K562 (cell line): ENCODE measurements at regions not wholly inside any gene's neighbourhood (a gene's known extent, or its start where the extent isn't known, plus 50 kb on each side); places are given as distances from the start of the nearest gene placed in this dataset.

ENCODE experiments used
- ATAC-seq: fragments of 200-7000 bp; cut with Tn5 transposase; 3 replicates; pipeline ENCODE4 v1.9.1; 2020; ENCODE audit warnings: moderate library complexity
- BruUV-seq: library from RNA; stranded (reverse); fragments of 400-500 nt; replicated peaks from 2 replicates; lab custom pipeline; 2021; lab: Mats Ljungman, UMichigan
- CTCF ChIA-PET: fragments of 300-600 bp; formaldehyde crosslinking; extraction: SDS; loops from one replicate; lab custom pipeline; 2021; ENCODE audit warnings: low intra/inter-chr PET ratio; lab: Yijun Ruan, JAX
- POLR2A ChIA-PET: fragments of 300-600, 350-650 bp; sonication (Branson Sonifier 250); formaldehyde crosslinking; extraction: SDS; loops from one replicate; lab custom pipeline; 2021; ENCODE audit warnings: antibody characterized with exemption, inconsistent platforms; lab: Yijun Ruan, JAX
- DNase-seq, 4 experiments: peaks; one replicate each; pipeline versions ENCODE4 v3.0.0 to v3.0.0-alpha.2; 2011 to 2018; ENCODE audit warnings: low spot score in 3 of 4, mixed read lengths in 3 of 4; ENCODE audit errors: extremely low read depth in 1 of 4
- FAIRE-seq: peaks from 2 replicates; lab custom pipeline; 2011; peaks lifted over from hg19 to GRCh38; lab: Jason Lieb, UNC
- H2AFZ ChIP-seq: 2 replicates; pipeline ENCODE4 v1.6.0; 2011; ENCODE audit warnings: low read depth, low read length, control low read depth, inconsistent platforms
- H3K27ac ChIP-seq: fragments of 200-600 bp; 3 replicates; pipeline ENCODE4 v1.8.0; 2011; ENCODE audit warnings: low read depth, mild to moderate bottlenecking, control low read depth, inconsistent platforms, low read length, moderate library complexity, mixed read lengths; ENCODE audit errors: extremely low read depth
- H3K27me3 ChIP-seq, 2 experiments: fragments of 300-600 bp in 1 of 2; 2 replicates in 1 of 2; 3 replicates in 1 of 2; pipeline versions ENCODE4 v1.6.0 to v1.8.0; 2011; ENCODE audit warnings: inconsistent platforms in 2 of 2, low read length in 2 of 2, mild to moderate bottlenecking in 1 of 2, mixed read lengths in 1 of 2, moderate library complexity in 1 of 2; ENCODE audit not compliant: control insufficient read depth in 2 of 2, insufficient read depth in 2 of 2
- H3K36me3 ChIP-seq: fragments of 300-600 bp; 3 replicates; pipeline ENCODE4 v1.8.0; 2011; ENCODE audit warnings: mild to moderate bottlenecking, low read length, inconsistent platforms; ENCODE audit not compliant: control insufficient read depth, insufficient read depth
- H3K4me1 ChIP-seq, 2 experiments: fragments of 200-600 bp in 1 of 2; replicated peaks in 1 of 2; 2 replicates in 1 of 2; 3 replicates in 1 of 2; pipeline versions ENCODE4 v1.5.1 to v1.8.0; 2011; ENCODE audit warnings: inconsistent platforms in 2 of 2, low read length in 2 of 2, mild to moderate bottlenecking in 1 of 2, mixed read lengths in 1 of 2, moderate library complexity in 1 of 2; ENCODE audit not compliant: control insufficient read depth in 2 of 2, insufficient read depth in 2 of 2
- H3K4me2 ChIP-seq: 2 replicates; pipeline ENCODE4 v1.6.1; 2011; ENCODE audit warnings: low read length, control low read depth, inconsistent platforms, mixed read lengths; ENCODE audit not compliant: insufficient read depth
- H3K4me3 ChIP-seq: fragments of 200-600 bp; sonication (generic), shearing (Covaris generic); 2 replicates; pipeline ENCODE4 v1.5.1; 2016; ENCODE audit warnings: control low read depth, inconsistent platforms
- H3K79me2 ChIP-seq: fragments of 200-600 bp; 3 replicates; pipeline ENCODE4 v1.8.0; 2011; ENCODE audit warnings: low read length, inconsistent platforms; ENCODE audit not compliant: control insufficient read depth, insufficient read depth
- H3K9ac ChIP-seq, 2 experiments: 2 replicates each; pipeline versions ENCODE4 v1.6.0 to v1.6.1; 2011; ENCODE audit warnings: low read depth in 2 of 2, low read length in 2 of 2, control low read depth in 1 of 2, inconsistent platforms in 1 of 2, mild to moderate bottlenecking in 1 of 2, mixed read lengths in 1 of 2; ENCODE audit not compliant: insufficient read depth in 1 of 2
- H3K9me1 ChIP-seq: one replicate; pipeline ENCODE4 v1.6.0; 2011; ENCODE audit warnings: inconsistent platforms, mild to moderate bottlenecking, low read length, moderate library complexity; ENCODE audit not compliant: control insufficient read depth, insufficient read depth
- H3K9me3 ChIP-seq: replicated peaks from 2 replicates; pipeline ENCODE4 v1.5.1; 2011; ENCODE audit warnings: low read depth, low read length, inconsistent platforms; ENCODE audit not compliant: control insufficient read depth, insufficient read depth
- H4K20me1 ChIP-seq: replicated peaks from 2 replicates; pipeline ENCODE4 v1.6.1; 2011; ENCODE audit warnings: low read length, inconsistent platforms, mixed read lengths; ENCODE audit not compliant: control insufficient read depth, insufficient read depth
- BDP1 ChIP-seq: IDR thresholded peaks from 3 replicates; pipeline ENCODE4 v1.6.1; 2011; ENCODE audit not compliant: insufficient read length, insufficient read depth
- BRF1 ChIP-seq: IDR thresholded peaks from 3 replicates; pipeline ENCODE4 v1.6.1; 2011; ENCODE audit warnings: borderline replicate concordance, mild to moderate bottlenecking; ENCODE audit not compliant: insufficient read length; ENCODE audit errors: extremely low read depth
- CSDE1 ChIP-seq, 2 experiments: fragments of 450-650 bp; IDR thresholded peaks; 2 replicates each; pipeline ENCODE4 v1.6.1; 2016; ENCODE audit warnings: mild to moderate bottlenecking in 1 of 2
- E4F1 ChIP-seq: fragments of 250-450 bp; sonication (Bioruptor Pico); IDR thresholded peaks from 2 replicates; pipeline ENCODE4 v1.5.0; 2021; ENCODE audit warnings: mild to moderate bottlenecking, borderline replicate concordance
- FIP1L1 ChIP-seq: fragments of 200-400 bp; formaldehyde crosslinking; IDR thresholded peaks from 2 replicates; pipeline ENCODE4 v1.6.1; 2018; ENCODE audit warnings: mild to moderate bottlenecking, low read depth, low read length; ENCODE audit not compliant: poor library complexity, severe bottlenecking
- KDM5B ChIP-seq: fragments of 200-600 bp; sonication (generic); IDR thresholded peaks from 2 replicates; pipeline ENCODE4 v1.6.1; 2012; ENCODE audit warnings: low read depth, mild to moderate bottlenecking, moderate library complexity, low read length, control low read depth, inconsistent platforms; ENCODE audit not compliant: insufficient replicate concordance
- KLF13 ChIP-seq: fragments of 450-650 bp; IDR thresholded peaks from 2 replicates; pipeline ENCODE4 v1.6.1; 2016; ENCODE audit warnings: missing genetic modification characterization, low read depth, mild to moderate bottlenecking, missing compliant biosample characterization, moderate library complexity, borderline replicate concordance
- LARP7 ChIP-seq: fragments of 450-650 bp; IDR thresholded peaks from 2 replicates; pipeline ENCODE4 v1.6.1; 2016
- NCOA6 ChIP-seq: fragments of 450-650 bp; IDR thresholded peaks from 2 replicates; pipeline ENCODE4 v1.6.1; 2017; ENCODE audit warnings: mild to moderate bottlenecking
- NR2C2 ChIP-seq, 2 experiments: fragments of 200-800 bp in 1 of 2; sonication (Bioruptor generic) in 1 of 2; sonication (generic) in 1 of 2; formaldehyde crosslinking in 1 of 2; IDR thresholded peaks; 2 replicates each; pipeline versions ENCODE4 v1.6.1 to v1.8.0; 2016 to 2022; ENCODE audit warnings: mild to moderate bottlenecking in 1 of 2, missing compliant biosample characterization in 1 of 2, missing genetic modification characterization in 1 of 2, missing genetic modification reagents in 1 of 2
- SLC30A9 ChIP-seq: fragments of 250-450 bp; sonication (Bioruptor Pico); IDR thresholded peaks from 2 replicates; pipeline ENCODE4 v1.8.0; 2022; ENCODE audit warnings: mild to moderate bottlenecking, moderate library complexity
- SNIP1 ChIP-seq: fragments of 450-650 bp; IDR thresholded peaks from 2 replicates; pipeline ENCODE4 v1.7.1; 2017; ENCODE audit warnings: low read depth, mild to moderate bottlenecking
- ZFPM2 ChIP-seq: fragments of 250-450 bp; sonication (Bioruptor Pico); IDR thresholded peaks from 2 replicates; pipeline ENCODE4 v1.5.1; 2022; ENCODE audit warnings: mild to moderate bottlenecking
- ZKSCAN3 ChIP-seq: fragments of 250-450 bp; sonication (Bioruptor Pico); IDR thresholded peaks from 2 replicates; pipeline ENCODE4 v1.4.0; 2020
- ZNF212 ChIP-seq: fragments of 450-650 bp; formaldehyde crosslinking; IDR thresholded peaks from 2 replicates; pipeline ENCODE4 v1.4.0; 2020; ENCODE audit warnings: mild to moderate bottlenecking
- ZNF444 ChIP-seq: fragments of 250-450 bp; sonication (Bioruptor Pico); IDR thresholded peaks from 2 replicates; pipeline ENCODE4 v1.4.0; 2020; ENCODE audit warnings: mild to moderate bottlenecking, moderate library complexity
- ZNF561 ChIP-seq: fragments of 450-650 bp; formaldehyde crosslinking; conservative IDR thresholded peaks from 2 replicates; pipeline ENCODE4 v1.4.0; 2020; ENCODE audit warnings: mild to moderate bottlenecking, moderate library complexity
- ZNF699 ChIP-seq: fragments of 250-450 bp; sonication (Bioruptor Pico); IDR thresholded peaks from 2 replicates; pipeline ENCODE4 v1.8.0; 2021; ENCODE audit warnings: mild to moderate bottlenecking, moderate library complexity; ENCODE audit not compliant: insufficient replicate concordance
- WGBS: fragments of 100-300 bp; shearing (Covaris generic); methylation state at CpG from one replicate; pipeline ENCODE4 v1.1.6; 2016; ENCODE audit warnings: low coverage, mixed read lengths; ENCODE audit not compliant: insufficient coverage; ENCODE audit errors: missing lambda C conversion rate; 5-methylcytosine and 5-hydroxymethylcytosine counted together
- in situ Hi-C: fragments of 300-500 bp; cut with MboI; formaldehyde crosslinking; loops from 4 replicates; pipeline ENCODE4 v1.15.0; 2018; ENCODE audit warnings: inconsistent platforms, mixed read lengths
- intact Hi-C: fragments of 100-400 bp; cut with micrococcal nuclease; formaldehyde crosslinking; loops from 2 replicates; pipeline ENCODE4 v1.14.2; 2022
- TF ChIP-seq, protein P1 (sequence below): fragments of 250-450 bp; sonication (Bioruptor Pico); IDR thresholded peaks from 2 replicates; pipeline ENCODE4 v1.5.0; 2022; ENCODE audit warnings: mild to moderate bottlenecking

DNA sequence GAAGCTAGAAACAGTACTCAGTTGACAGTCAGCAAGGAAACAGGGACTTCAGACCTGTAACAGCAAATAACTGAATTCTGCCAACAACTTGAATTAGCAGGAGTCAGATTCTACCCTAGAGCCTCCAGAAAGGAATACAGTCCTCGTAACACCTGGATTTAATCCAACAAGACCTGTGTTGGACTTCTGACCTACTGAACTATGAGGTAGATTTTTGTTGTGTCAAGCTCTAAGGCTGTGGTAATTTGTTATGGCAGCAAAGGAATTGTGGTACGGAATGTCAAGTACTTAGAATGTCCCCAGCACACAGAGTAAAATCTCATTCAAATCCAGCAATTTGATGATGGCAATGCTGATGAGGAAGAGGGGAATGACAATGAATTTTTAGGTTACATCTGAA, 234.1 kb downstream of the LRRN1 start:
- intact Hi-C loops = no loop called here
- WGBS = 0% methylated on average over 2 of the region's 2 CpGs
- ATAC-seq (no peak), FAIRE-seq (no peak), DNase-seq (no peak)
- H3K9me1 ChIP-seq = no peaks in the 10 kb centered on the region
- H3K27me3 ChIP-seq = no peaks in the 10 kb centered on the region
- ChIA-PET CTCF (no interaction called here), POLR2A (no interaction called here)
- no peaks in the 10 kb centered on the region for H4K20me1 ChIP-seq
- no peak overlapping the region for H3K4me3 ChIP-seq
- no TSS peak for BruUV-seq
- H3K4me2 ChIP-seq = no peak overlapping the region
- H3K36me3 ChIP-seq = no peaks in the 10 kb centered on the region
- no peak overlapping the region for H2AFZ ChIP-seq
- in situ Hi-C loops = no loop called here
- H3K9ac ChIP-seq = no peak overlapping the region
- no peaks in the 10 kb centered on the region for H3K4me1 ChIP-seq
- H3K27ac ChIP-seq = no peak overlapping the region
- H3K9me3 ChIP-seq = no peaks in the 10 kb centered on the region
- H3K79me2 ChIP-seq = no peaks in the 10 kb centered on the region
- TF ChIP-seq ZNF699 (CRISPR knock-in tag) (no peak), LARP7 (no peak), SLC30A9 (CRISPR knock-in tag) (no peak), BDP1 (no peak), ZNF561 (no peak), ZNF212 (CRISPR knock-in tag) (no peak), SNIP1 (no peak), ZFPM2 (CRISPR knock-in tag) (no peak), FIP1L1 (no peak), NR2C2 (CRISPR knock-in tag; IDR thresholded peaks at IDR 0.05) (no peak), NR2C2 (tag; IDR thresholded peaks at IDR 0.05) (no peak), ZKSCAN3 (CRISPR knock-in tag) (no peak), BRF1 (no peak), E4F1 (CRISPR knock-in tag) (no peak), ZNF444 (no peak), KDM5B (no peak), CSDE1 (IDR thresholded peaks at IDR 0.05) (no peak), KLF13 (tag) (no peak), NCOA6 (no peak)
- TF ChIP-seq, protein P1, sequence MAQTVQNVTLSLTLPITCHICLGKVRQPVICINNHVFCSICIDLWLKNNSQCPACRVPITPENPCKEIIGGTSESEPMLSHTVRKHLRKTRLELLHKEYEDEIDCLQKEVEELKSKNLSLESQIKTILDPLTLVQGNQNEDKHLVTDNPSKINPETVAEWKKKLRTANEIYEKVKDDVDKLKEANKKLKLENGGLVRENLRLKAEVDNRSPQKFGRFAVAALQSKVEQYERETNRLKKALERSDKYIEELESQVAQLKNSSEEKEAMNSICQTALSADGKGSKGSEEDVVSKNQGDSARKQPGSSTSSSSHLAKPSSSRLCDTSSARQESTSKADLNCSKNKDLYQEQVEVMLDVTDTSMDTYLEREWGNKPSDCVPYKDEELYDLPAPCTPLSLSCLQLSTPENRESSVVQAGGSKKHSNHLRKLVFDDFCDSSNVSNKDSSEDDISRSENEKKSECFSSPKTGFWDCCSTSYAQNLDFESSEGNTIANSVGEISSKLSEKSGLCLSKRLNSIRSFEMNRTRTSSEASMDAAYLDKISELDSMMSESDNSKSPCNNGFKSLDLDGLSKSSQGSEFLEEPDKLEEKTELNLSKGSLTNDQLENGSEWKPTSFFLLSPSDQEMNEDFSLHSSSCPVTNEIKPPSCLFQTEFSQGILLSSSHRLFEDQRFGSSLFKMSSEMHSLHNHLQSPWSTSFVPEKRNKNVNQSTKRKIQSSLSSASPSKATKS = no peak
